K562 (cell line): ENCODE measurements at regions not wholly inside any gene's neighbourhood (a gene's known extent, or its start where the extent isn't known, plus 50 kb on each side); places are given as distances from the start of the nearest gene placed in this dataset.
A peak's percentile ranks its signal among the peaks of the same experiment; 100 is the strongest.

Experiments
- ATAC-seq: fragments of 200-7000 bp; cut with Tn5 transposase; 3 replicates; pipeline ENCODE4 v1.9.1; 2020; ENCODE audit warnings: moderate library complexity
- BruUV-seq: library from RNA; stranded (reverse); fragments of 400-500 nt; replicated peaks from 2 replicates; lab custom pipeline; 2021; lab: Mats Ljungman, UMichigan
- CTCF ChIA-PET: fragments of 300-600 bp; formaldehyde crosslinking; extraction: SDS; loops from one replicate; lab custom pipeline; 2021; ENCODE audit warnings: low intra/inter-chr PET ratio; lab: Yijun Ruan, JAX
- POLR2A ChIA-PET: fragments of 300-600, 350-650 bp; sonication (Branson Sonifier 250); formaldehyde crosslinking; extraction: SDS; loops from one replicate; lab custom pipeline; 2021; ENCODE audit warnings: antibody characterized with exemption, inconsistent platforms; lab: Yijun Ruan, JAX
- DNase-seq, 4 experiments: peaks; one replicate each; pipeline versions ENCODE4 v3.0.0 to v3.0.0-alpha.2; 2011 to 2018; ENCODE audit warnings: low spot score in 3 of 4, mixed read lengths in 3 of 4; ENCODE audit errors: extremely low read depth in 1 of 4
- FAIRE-seq: peaks from 2 replicates; lab custom pipeline; 2011; peaks lifted over from hg19 to GRCh38; lab: Jason Lieb, UNC
- H2AFZ ChIP-seq: 2 replicates; pipeline ENCODE4 v1.6.0; 2011; ENCODE audit warnings: low read depth, low read length, control low read depth, inconsistent platforms
- H3K27ac ChIP-seq: fragments of 200-600 bp; 3 replicates; pipeline ENCODE4 v1.8.0; 2011; ENCODE audit warnings: low read depth, mild to moderate bottlenecking, control low read depth, inconsistent platforms, low read length, moderate library complexity, mixed read lengths; ENCODE audit errors: extremely low read depth
- H3K27me3 ChIP-seq, 2 experiments: fragments of 300-600 bp in 1 of 2; 2 replicates in 1 of 2; 3 replicates in 1 of 2; pipeline versions ENCODE4 v1.6.0 to v1.8.0; 2011; ENCODE audit warnings: inconsistent platforms in 2 of 2, low read length in 2 of 2, mild to moderate bottlenecking in 1 of 2, mixed read lengths in 1 of 2, moderate library complexity in 1 of 2; ENCODE audit not compliant: control insufficient read depth in 2 of 2, insufficient read depth in 2 of 2
- H3K36me3 ChIP-seq: fragments of 300-600 bp; 3 replicates; pipeline ENCODE4 v1.8.0; 2011; ENCODE audit warnings: mild to moderate bottlenecking, low read length, inconsistent platforms; ENCODE audit not compliant: control insufficient read depth, insufficient read depth
- H3K4me1 ChIP-seq, 2 experiments: fragments of 200-600 bp in 1 of 2; replicated peaks in 1 of 2; 2 replicates in 1 of 2; 3 replicates in 1 of 2; pipeline versions ENCODE4 v1.5.1 to v1.8.0; 2011; ENCODE audit warnings: inconsistent platforms in 2 of 2, low read length in 2 of 2, mild to moderate bottlenecking in 1 of 2, mixed read lengths in 1 of 2, moderate library complexity in 1 of 2; ENCODE audit not compliant: control insufficient read depth in 2 of 2, insufficient read depth in 2 of 2
- H3K4me2 ChIP-seq: 2 replicates; pipeline ENCODE4 v1.6.1; 2011; ENCODE audit warnings: low read length, control low read depth, inconsistent platforms, mixed read lengths; ENCODE audit not compliant: insufficient read depth
- H3K4me3 ChIP-seq: fragments of 200-600 bp; sonication (generic), shearing (Covaris generic); 2 replicates; pipeline ENCODE4 v1.5.1; 2016; ENCODE audit warnings: control low read depth, inconsistent platforms
- H3K79me2 ChIP-seq: fragments of 200-600 bp; 3 replicates; pipeline ENCODE4 v1.8.0; 2011; ENCODE audit warnings: low read length, inconsistent platforms; ENCODE audit not compliant: control insufficient read depth, insufficient read depth
- H3K9ac ChIP-seq, 2 experiments: 2 replicates each; pipeline versions ENCODE4 v1.6.0 to v1.6.1; 2011; ENCODE audit warnings: low read depth in 2 of 2, low read length in 2 of 2, control low read depth in 1 of 2, inconsistent platforms in 1 of 2, mild to moderate bottlenecking in 1 of 2, mixed read lengths in 1 of 2; ENCODE audit not compliant: insufficient read depth in 1 of 2
- H3K9me1 ChIP-seq: one replicate; pipeline ENCODE4 v1.6.0; 2011; ENCODE audit warnings: inconsistent platforms, mild to moderate bottlenecking, low read length, moderate library complexity; ENCODE audit not compliant: control insufficient read depth, insufficient read depth
- H3K9me3 ChIP-seq: replicated peaks from 2 replicates; pipeline ENCODE4 v1.5.1; 2011; ENCODE audit warnings: low read depth, low read length, inconsistent platforms; ENCODE audit not compliant: control insufficient read depth, insufficient read depth
- H4K20me1 ChIP-seq: replicated peaks from 2 replicates; pipeline ENCODE4 v1.6.1; 2011; ENCODE audit warnings: low read length, inconsistent platforms, mixed read lengths; ENCODE audit not compliant: control insufficient read depth, insufficient read depth
- CBX1 ChIP-seq: sonication (generic); IDR thresholded peaks from 2 replicates; pipeline ENCODE4 v1.6.1; 2016; ENCODE audit warnings: antibody characterized with exemption, low read depth, mild to moderate bottlenecking
- KLF10 ChIP-seq: fragments of 250-450 bp; sonication (Bioruptor Pico); IDR thresholded peaks from 2 replicates; pipeline ENCODE4 v1.6.1; 2021; ENCODE audit warnings: matching md5 sums
- MAFG ChIP-seq: fragments of 450-650 bp; conservative IDR thresholded peaks from 2 replicates; pipeline ENCODE4 v1.6.1; 2016; ENCODE audit warnings: missing genetic modification characterization, missing compliant biosample characterization
- MAFK ChIP-seq: IDR thresholded peaks from 2 replicates; pipeline ENCODE4 v1.6.1; 2011; ENCODE audit warnings: low read length, improper control_type of control experiment
- NCOA2 ChIP-seq, 2 experiments: fragments of 450-650 bp; IDR thresholded peaks; 2 replicates each; pipeline ENCODE4 v1.6.1; 2018; ENCODE audit warnings: mild to moderate bottlenecking in 2 of 2, moderate library complexity in 1 of 2; ENCODE audit not compliant: partially characterized antibody in 2 of 2
- NR2C1 ChIP-seq, 2 experiments: fragments of 450-650 bp; IDR thresholded peaks; 2 replicates each; pipeline ENCODE4 v1.6.1; 2017; ENCODE audit warnings: mild to moderate bottlenecking in 2 of 2, antibody characterized with exemption in 1 of 2, inconsistent platforms in 1 of 2, missing compliant biosample characterization in 1 of 2, missing genetic modification characterization in 1 of 2
- RB1 ChIP-seq: fragments of 450-650 bp; IDR thresholded peaks from 2 replicates; pipeline ENCODE4 v1.6.1; 2017; ENCODE audit warnings: low read depth, mild to moderate bottlenecking
- SIRT6 ChIP-seq: IDR thresholded peaks from one replicate; pipeline ENCODE4 v1.6.1; 2012; ENCODE audit warnings: low read depth, mild to moderate bottlenecking, control low read depth, inconsistent platforms, low read length, moderate library complexity
- SUPT5H ChIP-seq: fragments of 450-650 bp; IDR thresholded peaks from 2 replicates; pipeline ENCODE4 v1.6.1; 2016
- ZNF121 ChIP-seq: sonication (generic); formaldehyde crosslinking; conservative IDR thresholded peaks from 2 replicates; pipeline ENCODE4 v1.8.0; 2022; ENCODE audit warnings: missing genetic modification reagents
- ZNF274 ChIP-seq: IDR thresholded peaks from 2 replicates; pipeline ENCODE4 v1.6.1; 2011; ENCODE audit warnings: low read depth, mild to moderate bottlenecking, low read length, moderate library complexity, borderline replicate concordance
- WGBS: fragments of 100-300 bp; shearing (Covaris generic); methylation state at CpG from one replicate; pipeline ENCODE4 v1.1.6; 2016; ENCODE audit warnings: low coverage, mixed read lengths; ENCODE audit not compliant: insufficient coverage; ENCODE audit errors: missing lambda C conversion rate; 5-methylcytosine and 5-hydroxymethylcytosine counted together
- in situ Hi-C: fragments of 300-500 bp; cut with MboI; formaldehyde crosslinking; loops from 4 replicates; pipeline ENCODE4 v1.15.0; 2018; ENCODE audit warnings: inconsistent platforms, mixed read lengths
- intact Hi-C: fragments of 100-400 bp; cut with micrococcal nuclease; formaldehyde crosslinking; loops from 2 replicates; pipeline ENCODE4 v1.14.2; 2022

- TF ChIP-seq ZNF274 (peak; percentile 97), KLF10 (no peak)
- H3K27ac ChIP-seq: no peak overlapping the region
- H2AFZ ChIP-seq: no peak overlapping the region
- POLR2A ChIA-PET: no interaction called here
- no peaks in the 10 kb centered on the region for H3K9me1 ChIP-seq
- CTCF ChIA-PET: no interaction called here
- no peaks in the 10 kb centered on the region for H3K79me2 ChIP-seq
- BruUV-seq: no TSS peak
- no peaks in the 10 kb centered on the region; the same call in 1 of the 2 replicates for H3K9me3 ChIP-seq
- no peak for DNase-seq
- H3K4me1 ChIP-seq: no peaks in the 10 kb centered on the region
- 0% methylated on average over 1 of the region's 1 CpG for WGBS
- ATAC-seq: no peak
- in situ Hi-C loops (no loop called here), intact Hi-C loops (no loop called here)
- H3K36me3 ChIP-seq: no peaks in the 10 kb centered on the region
- no peaks in the 10 kb centered on the region for H4K20me1 ChIP-seq
- FAIRE-seq: no peak
- no peak overlapping the region for H3K4me3 ChIP-seq
- no peak overlapping the region for H3K9ac ChIP-seq
- no peak overlapping the region for H3K4me2 ChIP-seq
- H3K27me3 ChIP-seq: no peaks in the 10 kb centered on the region
Observed at GRCh38 chr7:57274535-57275283, 142.5 kb upstream of the ZNF479 start.

- peak; percentile 11; the same call in 1 of the 2 replicates for TF ChIP-seq MAFK
- no peak for TF ChIP-seq CBX1
- TF ChIP-seq NR2C1 (IDR thresholded peaks at IDR 0.05): no peak
- no peak for TF ChIP-seq NR2C1 (tag; IDR thresholded peaks at IDR 0.05)
- TF ChIP-seq MAFG (tag): 0 out of 2 replicates have a peak, but pooled peaks have one; percentile 7
- TF ChIP-seq SIRT6: no peak
- TF ChIP-seq SUPT5H: no peak
- TF ChIP-seq RB1: no peak
- no peak for TF ChIP-seq ZNF121 (CRISPR knock-in tag)
- no peak for TF ChIP-seq NCOA2 (IDR thresholded peaks at IDR 0.05; ENCODE audit: partially characterized antibody in 2 of 2)
- Histone ChIP-seq H3K79me2 (no peaks in the 10 kb centered on the region), H3K36me3 (no peaks in the 10 kb centered on the region), H4K20me1 (no peaks in the 10 kb centered on the region), H3K4me1 (no peaks in the 10 kb centered on the region), H3K27ac (no peak overlapping the region), H3K9ac (no peak overlapping the region), H3K27me3 (no peaks in the 10 kb centered on the region), H2AFZ (no peak overlapping the region), H3K9me3 (0 out of 2 replicates have a peak, but pooled peaks cover 1% of the 10 kb centered on the region), H3K4me3 (no peak overlapping the region), H3K9me1 (no peaks in the 10 kb centered on the region), H3K4me2 (no peak overlapping the region)
- ChIA-PET POLR2A (no interaction called here), CTCF (no interaction called here)
- no peak for DNase-seq
- in situ Hi-C loops (no loop called here), intact Hi-C loops (no loop called here)
- no peak for ATAC-seq
- 3% methylated on average over 4 of the region's 4 CpGs for WGBS
- no peak for FAIRE-seq
- BruUV-seq: no TSS peak
Observed at GRCh38 chr7:57300747-57301146, 149.2 kb upstream of the ZNF716 start.
